IgD-negative memory B cell (primary cell): ENCODE measurements at regions not wholly inside any gene's neighbourhood (a gene's known extent, or its start where the extent isn't known, plus 50 kb on each side); places are given as distances from the start of the nearest gene placed in this dataset.
A peak's percentile ranks its signal among the peaks of the same experiment; 100 is the strongest.

Source experiments
- H3K27ac Mint-ChIP-seq, 3 donors: one replicate each; pipeline ENCODE4 v1.8.0; 2020 to 2022; ENCODE audit warnings: mild to moderate bottlenecking in 3 of 3, mixed read lengths in 3 of 3, moderate library complexity in 1 of 3
- H3K27me3 Mint-ChIP-seq: one replicate; pipeline ENCODE4 v1.8.0; 2021; ENCODE audit warnings: mixed read lengths
- H3K36me3 Mint-ChIP-seq: one replicate; pipeline ENCODE4 v1.8.0; 2020; ENCODE audit warnings: mild to moderate bottlenecking, mixed read lengths
- H3K4me1 Mint-ChIP-seq, 3 donors: one replicate each; pipeline ENCODE4 v1.8.0; 2020 to 2022; ENCODE audit warnings: mixed read lengths in 3 of 3, mild to moderate bottlenecking in 1 of 3
- H3K4me3 Mint-ChIP-seq, 4 donors: one replicate each; pipeline ENCODE4 v1.8.0; 2020 to 2022; ENCODE audit warnings: mild to moderate bottlenecking in 4 of 4, mixed read lengths in 4 of 4, moderate library complexity in 3 of 4
- H3K9me3 Mint-ChIP-seq, 3 donors: one replicate each; pipeline ENCODE4 v1.8.0; 2020 to 2021; ENCODE audit warnings: mixed read lengths in 3 of 3, mild to moderate bottlenecking in 1 of 3

DNA sequence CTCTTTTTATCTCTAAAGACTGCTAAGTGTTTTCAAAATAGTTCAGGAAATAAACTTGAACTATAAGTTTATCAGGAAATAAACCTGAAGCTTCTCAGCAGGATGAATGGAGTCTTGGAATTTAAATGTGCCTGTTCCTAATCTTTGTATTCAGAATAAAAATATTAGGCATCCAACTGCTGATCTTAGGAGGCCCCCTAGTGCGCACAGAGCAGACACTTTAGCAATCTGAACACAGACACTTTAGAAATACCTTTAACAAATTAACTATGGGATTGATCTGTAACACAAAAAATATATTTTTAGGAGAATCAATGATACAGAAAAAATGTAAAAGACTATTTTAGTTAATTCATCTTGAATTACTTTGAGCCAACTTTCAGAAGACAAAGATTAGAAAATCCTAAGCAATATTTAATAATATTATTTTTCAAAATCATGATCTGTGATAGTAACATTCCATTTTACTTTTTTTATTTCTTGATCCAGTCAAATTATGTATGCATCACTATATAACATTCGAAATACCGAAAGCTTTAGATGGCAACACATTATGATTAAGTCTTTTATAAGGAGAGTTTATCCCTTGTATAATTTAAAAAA, 80.9 kb downstream of the SLC41A2 start:
- Mint-ChIP-seq H3K27ac (no peak overlapping the region), H3K4me3 (no peak overlapping the region), H3K27me3 (no peaks in the 10 kb centered on the region), H3K4me1 (no peaks in the 10 kb centered on the region), H3K36me3 (no peaks in the 10 kb centered on the region), H3K9me3 (no peaks in the 10 kb centered on the region)

DNA sequence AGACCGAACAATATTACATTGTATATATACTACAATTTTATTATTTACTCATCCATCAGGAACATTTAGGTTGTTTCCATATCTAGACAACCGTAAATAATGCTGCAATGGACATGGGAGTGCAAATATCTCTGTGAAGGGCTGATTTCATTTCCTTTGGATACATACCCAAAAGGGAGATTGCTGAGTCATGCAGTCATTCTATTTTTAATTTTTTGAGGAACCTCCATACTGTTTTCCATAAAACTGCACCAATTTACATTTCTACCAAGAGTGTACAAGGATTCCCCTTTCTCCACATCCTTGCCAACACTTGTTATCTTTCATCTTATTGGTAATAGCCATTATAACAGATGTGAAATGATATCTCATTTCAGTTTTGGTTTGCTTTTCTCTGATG, 84.7 kb downstream of the SLC41A2 start:
- Mint-ChIP-seq H3K27me3 (no peaks in the 10 kb centered on the region), H3K36me3 (no peaks in the 10 kb centered on the region), H3K4me1 (no peaks in the 10 kb centered on the region), H3K9me3 (no peaks in the 10 kb centered on the region), H3K4me3 (no peak overlapping the region), H3K27ac (no peak overlapping the region)

GRCh38 chr12:104870797-104871196, 87.3 kb downstream of the SLC41A2 start:
- no peak overlapping the region for H3K4me3 Mint-ChIP-seq
- no peak overlapping the region for H3K27ac Mint-ChIP-seq
- H3K36me3 Mint-ChIP-seq: no peaks in the 10 kb centered on the region
- no peaks in the 10 kb centered on the region for H3K27me3 Mint-ChIP-seq
- H3K4me1 Mint-ChIP-seq: no peaks in the 10 kb centered on the region
- no peaks in the 10 kb centered on the region for H3K9me3 Mint-ChIP-seq

DNA sequence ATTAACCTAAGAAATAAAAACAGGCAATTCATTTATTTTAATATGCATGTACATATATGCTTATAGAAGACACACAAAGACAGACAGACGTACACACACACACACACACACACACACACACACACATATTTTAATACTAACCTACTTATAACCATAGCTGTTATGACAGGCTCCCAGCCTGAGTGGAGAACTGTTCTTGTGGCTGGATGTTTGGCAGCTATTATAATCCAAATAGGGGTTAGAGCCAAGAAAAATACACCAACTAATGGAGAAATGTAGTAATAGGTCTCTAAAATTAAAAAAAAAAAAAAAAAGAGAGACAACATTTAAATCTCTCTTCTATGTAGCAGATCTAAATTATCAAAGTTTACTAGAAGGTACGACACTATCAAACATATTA, 91.8 kb downstream of the SLC41A2 start:
- no peaks in the 10 kb centered on the region for H3K27me3 Mint-ChIP-seq
- no peak overlapping the region for H3K27ac Mint-ChIP-seq
- no peaks in the 10 kb centered on the region for H3K36me3 Mint-ChIP-seq
- no peak overlapping the region for H3K4me3 Mint-ChIP-seq
- H3K9me3 Mint-ChIP-seq: no peaks in the 10 kb centered on the region
- H3K4me1 Mint-ChIP-seq: peaks cover 0 to 5% (median 0%) of the 10 kb centered on the region in 3 donors

DNA sequence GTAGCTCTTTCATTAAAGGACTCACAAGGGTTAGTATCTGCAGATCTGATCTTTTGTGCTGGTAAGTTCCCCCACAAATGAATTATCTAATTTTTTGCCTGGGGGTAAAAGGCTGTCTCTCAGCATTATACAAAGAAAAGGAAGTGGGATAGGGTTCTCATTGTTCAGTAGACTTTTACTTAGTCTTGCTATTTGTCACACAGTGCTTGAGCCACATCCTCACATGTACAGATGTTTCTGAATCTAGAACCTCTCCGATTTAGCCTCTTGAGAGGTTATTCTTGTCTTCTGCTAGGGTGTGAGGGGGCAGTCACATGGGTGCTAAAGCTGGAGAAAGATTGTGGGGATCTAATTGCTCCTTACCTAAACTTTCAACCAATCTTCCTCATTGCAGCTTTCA, 93.0 kb downstream of the SLC41A2 start:
- Mint-ChIP-seq H3K36me3 (no peaks in the 10 kb centered on the region), H3K4me1 (peaks cover 0 to 5% (median 0%) of the 10 kb centered on the region in 3 donors), H3K4me3 (no peak overlapping the region), H3K27me3 (no peaks in the 10 kb centered on the region), H3K9me3 (no peaks in the 10 kb centered on the region), H3K27ac (no peak overlapping the region)

DNA sequence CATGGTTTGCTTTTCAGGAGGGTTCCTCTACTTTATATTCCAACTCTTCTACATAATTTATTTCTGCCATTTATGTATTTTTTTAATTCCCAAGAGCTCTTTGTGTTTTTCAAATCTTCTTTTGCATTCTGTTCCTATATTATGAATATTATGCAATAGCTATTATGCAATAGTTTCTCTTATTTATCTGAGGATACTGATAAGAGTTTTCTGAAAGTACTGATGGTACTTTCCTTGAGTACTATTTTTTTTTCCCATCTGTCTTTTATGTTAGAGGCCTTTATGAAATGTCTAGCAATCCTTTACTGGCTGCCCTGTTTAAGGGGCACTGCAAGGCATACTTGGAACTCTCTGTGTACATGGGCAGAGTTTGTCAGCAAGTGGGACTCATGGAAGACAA, 93.4 kb downstream of the SLC41A2 start:
- H3K27ac Mint-ChIP-seq: no peak overlapping the region
- no peaks in the 10 kb centered on the region for H3K27me3 Mint-ChIP-seq
- no peaks in the 10 kb centered on the region for H3K36me3 Mint-ChIP-seq
- no peaks in the 10 kb centered on the region for H3K9me3 Mint-ChIP-seq
- no peak overlapping the region for H3K4me3 Mint-ChIP-seq
- H3K4me1 Mint-ChIP-seq: peaks cover 0 to 5% (median 0%) of the 10 kb centered on the region in 3 donors

DNA sequence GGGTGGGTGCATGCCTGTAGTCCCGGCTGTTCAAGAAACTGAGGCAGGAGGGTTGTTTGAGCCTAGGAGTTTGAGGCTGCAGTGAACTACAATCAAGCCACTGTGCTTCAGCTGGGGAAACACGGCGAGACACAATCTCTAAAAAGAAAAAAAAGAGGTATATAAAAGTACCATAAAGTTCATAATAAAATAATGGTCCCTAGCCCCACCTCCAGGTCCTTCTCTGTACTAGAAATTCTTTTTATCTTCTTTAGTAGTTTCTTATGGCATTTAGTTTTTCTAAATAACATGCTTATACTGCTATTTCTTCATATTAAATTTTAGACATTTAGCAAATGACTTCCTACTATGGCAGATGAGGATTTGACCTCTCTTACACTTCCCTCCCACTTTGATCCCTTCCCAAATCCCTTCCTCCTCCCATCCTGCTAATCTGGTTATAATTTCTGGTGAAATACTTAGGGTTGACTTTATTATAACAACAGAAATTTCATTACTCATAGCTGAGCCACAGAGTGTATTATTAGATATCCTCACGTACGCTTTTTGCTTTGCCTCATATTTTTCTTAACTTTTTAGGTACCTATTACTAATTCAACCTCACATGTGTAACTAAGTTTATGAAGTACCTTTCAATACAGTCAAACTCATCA, 94.7 kb downstream of the SLC41A2 start:
- H3K27me3 Mint-ChIP-seq: no peaks in the 10 kb centered on the region
- H3K27ac Mint-ChIP-seq: no peak overlapping the region
- no peak overlapping the region for H3K4me3 Mint-ChIP-seq
- peaks cover 0 to 5% (median 0%) of the 10 kb centered on the region in 3 donors for H3K4me1 Mint-ChIP-seq
- no peaks in the 10 kb centered on the region for H3K9me3 Mint-ChIP-seq
- no peaks in the 10 kb centered on the region for H3K36me3 Mint-ChIP-seq

DNA sequence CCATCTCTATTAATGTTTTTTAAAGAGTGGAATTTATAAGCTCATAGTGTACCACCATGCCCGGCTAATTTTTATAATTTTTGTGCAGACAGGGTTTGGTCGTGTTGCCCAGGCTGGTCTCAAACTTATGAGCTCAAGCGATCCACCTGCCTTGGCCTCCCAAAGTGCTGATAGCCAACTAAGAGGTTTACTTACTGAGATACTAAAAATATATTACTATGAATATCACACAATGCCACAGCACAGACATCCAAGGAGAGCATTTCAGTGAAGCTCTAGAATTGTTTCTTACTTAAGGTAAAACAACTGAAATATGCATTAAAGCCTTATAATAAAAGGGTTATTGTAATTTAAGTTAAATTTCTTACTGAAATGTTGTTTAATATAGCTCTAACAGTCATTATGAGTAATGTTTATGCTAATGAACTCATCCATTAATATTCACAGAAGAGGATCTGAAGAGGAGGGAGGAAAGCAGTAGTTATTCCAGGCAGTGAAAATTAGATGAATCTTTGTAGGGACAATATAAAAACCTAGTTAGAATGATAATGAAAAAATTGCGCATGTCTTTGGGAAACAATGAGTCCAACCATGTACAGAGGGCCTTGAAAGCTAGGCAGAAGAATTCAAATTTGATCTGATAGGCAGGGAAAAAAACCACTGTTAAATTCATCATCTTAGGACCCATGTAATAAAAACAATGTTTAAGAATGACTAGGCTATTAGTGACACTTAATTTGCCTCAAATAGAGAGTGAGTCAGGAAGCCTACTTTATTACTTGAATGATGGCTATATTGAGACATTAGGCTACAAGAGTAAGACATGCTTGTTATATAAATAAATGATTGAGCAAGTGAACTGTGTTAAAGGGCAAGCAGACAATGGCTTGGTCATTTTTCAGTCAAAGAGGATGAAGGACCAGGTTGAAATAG, 99.2 kb downstream of the SLC41A2 start:
- Mint-ChIP-seq H3K4me3 (no peak overlapping the region), H3K9me3 (no peaks in the 10 kb centered on the region), H3K27ac (no peak overlapping the region), H3K36me3 (no peaks in the 10 kb centered on the region), H3K27me3 (no peaks in the 10 kb centered on the region), H3K4me1 (no peaks in the 10 kb centered on the region)

- Mint-ChIP-seq H3K27me3 (no peaks in the 10 kb centered on the region), H3K27ac (no peak overlapping the region), H3K4me3 (no peak overlapping the region), H3K9me3 (no peaks in the 10 kb centered on the region), H3K4me1 (no peaks in the 10 kb centered on the region), H3K36me3 (no peaks in the 10 kb centered on the region)
Observed at GRCh38 chr12:104856531-104856930, 101.6 kb downstream of the SLC41A2 start.

DNA sequence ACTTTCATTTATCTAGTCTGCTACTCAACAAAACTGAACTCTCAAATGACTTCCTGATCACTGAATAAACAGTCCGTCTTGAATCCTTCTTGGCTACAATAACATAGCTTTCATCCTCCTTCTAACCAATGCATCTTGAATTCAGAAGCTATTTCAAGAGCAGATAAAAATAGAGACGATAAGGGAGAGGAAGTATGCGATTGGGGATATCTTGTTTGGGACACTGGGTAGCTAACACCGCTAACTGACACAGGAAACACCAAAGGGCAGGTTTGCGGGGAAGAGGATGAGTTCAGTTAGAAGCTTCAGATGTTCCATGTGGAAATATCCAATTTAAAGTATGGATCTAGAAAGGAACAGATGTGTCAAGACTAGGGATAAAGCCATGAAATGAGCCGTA, 102.5 kb downstream of the SLC41A2 start:
- Mint-ChIP-seq H3K27me3 (no peaks in the 10 kb centered on the region), H3K9me3 (no peaks in the 10 kb centered on the region), H3K4me3 (no peak overlapping the region), H3K4me1 (no peaks in the 10 kb centered on the region), H3K36me3 (no peaks in the 10 kb centered on the region), H3K27ac (no peak overlapping the region)

DNA sequence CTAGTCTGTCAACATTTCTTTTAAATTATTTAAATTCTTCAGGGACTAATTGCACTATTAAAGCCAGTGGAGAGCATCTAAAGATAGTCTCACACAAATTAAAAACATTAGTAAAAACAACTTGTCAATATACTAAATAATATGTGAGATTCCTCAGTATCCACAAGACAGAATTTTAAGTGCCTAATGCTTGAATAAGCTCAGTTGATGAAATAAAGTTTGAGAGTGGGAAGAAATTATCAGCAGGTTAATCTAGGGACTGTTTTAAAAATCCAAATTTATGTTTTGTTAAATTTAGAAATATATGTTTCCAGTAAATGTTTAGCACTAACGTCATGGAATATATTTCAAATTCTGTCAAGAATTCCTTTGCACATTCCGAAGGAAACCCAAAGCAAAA, 105.2 kb downstream of the SLC41A2 start:
- no peaks in the 10 kb centered on the region for H3K9me3 Mint-ChIP-seq
- no peak overlapping the region for H3K27ac Mint-ChIP-seq
- no peaks in the 10 kb centered on the region for H3K27me3 Mint-ChIP-seq
- no peaks in the 10 kb centered on the region for H3K36me3 Mint-ChIP-seq
- no peak overlapping the region for H3K4me3 Mint-ChIP-seq
- H3K4me1 Mint-ChIP-seq: no peaks in the 10 kb centered on the region

DNA sequence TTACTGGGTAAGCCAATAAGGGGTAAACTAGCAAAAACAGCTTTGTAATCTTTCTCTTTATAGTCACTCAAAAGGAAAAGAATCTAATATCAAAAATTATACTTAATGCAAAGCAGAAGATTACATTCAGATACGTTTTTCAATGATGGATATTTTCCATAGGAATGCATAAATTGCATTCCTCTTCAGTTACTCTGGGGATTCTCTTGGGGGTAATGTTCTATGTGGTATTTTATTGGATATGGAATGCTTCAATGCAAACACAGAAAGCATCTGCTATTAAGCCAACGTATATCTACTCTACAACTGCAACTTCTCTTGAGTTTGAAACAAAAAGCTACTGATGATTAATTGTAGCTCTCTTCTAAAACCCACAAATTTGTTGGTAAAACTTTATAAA, 106.0 kb downstream of the SLC41A2 start:
- H3K27ac Mint-ChIP-seq: no peak overlapping the region
- no peaks in the 10 kb centered on the region for H3K4me1 Mint-ChIP-seq
- no peaks in the 10 kb centered on the region for H3K27me3 Mint-ChIP-seq
- H3K9me3 Mint-ChIP-seq: no peaks in the 10 kb centered on the region
- H3K4me3 Mint-ChIP-seq: no peak overlapping the region
- H3K36me3 Mint-ChIP-seq: no peaks in the 10 kb centered on the region

DNA sequence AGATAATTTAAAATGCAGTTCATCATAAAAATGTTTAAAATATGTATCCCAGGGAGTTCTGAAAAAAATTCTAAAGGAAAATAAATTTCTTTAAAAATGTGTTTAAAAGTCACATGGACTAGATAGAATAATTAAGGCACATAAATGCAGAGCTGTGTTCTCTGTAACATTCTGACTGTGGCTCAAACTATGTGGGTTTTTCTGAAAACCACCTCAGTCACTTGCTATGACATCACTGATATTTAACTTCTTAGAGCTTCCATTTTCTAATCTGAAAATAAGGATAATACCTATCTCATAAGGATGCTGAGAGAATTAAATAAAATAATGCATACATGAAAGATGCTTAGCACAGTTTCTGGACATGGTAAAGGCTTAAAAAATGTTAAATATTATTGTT, 107.3 kb downstream of the SLC41A2 start:
- Mint-ChIP-seq H3K27ac (no peak overlapping the region), H3K27me3 (no peaks in the 10 kb centered on the region), H3K4me1 (no peaks in the 10 kb centered on the region), H3K4me3 (no peak overlapping the region), H3K36me3 (no peaks in the 10 kb centered on the region), H3K9me3 (no peaks in the 10 kb centered on the region)

DNA sequence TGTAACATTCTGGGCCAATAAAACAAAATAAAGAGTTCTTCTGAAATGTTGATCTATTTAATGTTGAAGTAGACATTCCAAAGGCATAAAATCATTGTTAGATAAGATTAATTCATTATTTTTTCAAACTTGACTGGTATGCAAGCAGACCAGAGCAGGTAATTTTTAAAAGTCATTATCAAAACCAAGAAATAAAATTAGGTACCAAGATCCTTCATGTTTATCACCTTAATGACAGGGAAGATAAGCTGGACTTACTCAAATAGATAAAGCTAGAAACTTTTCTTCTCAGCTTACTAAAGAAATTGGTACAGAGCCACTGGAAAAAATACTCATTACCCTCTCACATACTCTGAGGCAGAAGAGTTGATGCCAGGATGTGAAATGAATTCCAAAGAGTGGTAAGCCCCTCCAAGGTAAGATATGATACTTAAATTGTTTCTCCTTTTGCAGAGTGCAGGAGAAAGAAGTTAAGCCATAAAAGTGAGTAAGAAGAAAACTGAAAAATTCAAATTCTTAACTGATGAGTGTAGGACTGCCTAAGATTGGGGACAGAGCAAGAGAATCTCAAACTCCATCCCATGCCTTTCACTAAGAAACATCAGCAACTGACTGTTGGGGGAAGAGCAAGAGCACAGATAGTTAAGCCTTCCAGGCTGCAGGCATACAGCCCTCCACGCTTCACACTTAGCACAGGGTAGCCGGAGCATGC, 111.9 kb downstream of the SLC41A2 start:
- no peaks in the 10 kb centered on the region for H3K27me3 Mint-ChIP-seq
- H3K27ac Mint-ChIP-seq: peak overlapping the region in 1 of 3 donors; percentile 61
- H3K4me3 Mint-ChIP-seq: no peak overlapping the region
- no peaks in the 10 kb centered on the region for H3K9me3 Mint-ChIP-seq
- no peaks in the 10 kb centered on the region for H3K36me3 Mint-ChIP-seq
- H3K4me1 Mint-ChIP-seq: no peaks in the 10 kb centered on the region

GRCh38 chr12:104844123-104844522, 114.0 kb downstream of the SLC41A2 start:
- H3K36me3 Mint-ChIP-seq: no peaks in the 10 kb centered on the region
- H3K27ac Mint-ChIP-seq: no peak overlapping the region
- no peak overlapping the region for H3K4me3 Mint-ChIP-seq
- H3K27me3 Mint-ChIP-seq: no peaks in the 10 kb centered on the region
- H3K9me3 Mint-ChIP-seq: no peaks in the 10 kb centered on the region
- H3K4me1 Mint-ChIP-seq: no peaks in the 10 kb centered on the region
